H1 (cell line): ENCODE measurements at regions not wholly inside any gene's neighbourhood (a gene's known extent, or its start where the extent isn't known, plus 50 kb on each side); places are given as distances from the start of the nearest gene placed in this dataset.

Experiments used
- CTCF ChIA-PET: fragments of 300-600 bp; sonication (Branson Sonifier 250); formaldehyde crosslinking; loops from one replicate; lab custom pipeline; 2021; ENCODE audit not compliant: partially characterized antibody; lab: Charles Lee
- POLR2A ChIA-PET: fragments of 300-600 bp; sonication (Branson Sonifier 250); formaldehyde crosslinking; loops from one replicate; lab custom pipeline; 2021; ENCODE audit warnings: inconsistent platforms; ENCODE audit not compliant: partially characterized antibody; lab: Charles Lee
- DNase-seq, 2 experiments: peaks; one replicate each; pipeline versions ENCODE4 v3.0.0 to v3.0.0-alpha.2; 2010 to 2022; ENCODE audit warnings: low spot score in 2 of 2, low read depth in 1 of 2, mixed read lengths in 1 of 2
- FAIRE-seq: peaks from 2 replicates; lab custom pipeline; 2011; peaks lifted over from hg19 to GRCh38; lab: Jason Lieb, UNC
- H2AFZ ChIP-seq: 2 replicates; pipeline ENCODE4 v1.8.1; 2012; ENCODE audit warnings: low read length, inconsistent platforms
- H2AK5ac ChIP-seq: 2 replicates; pipeline ENCODE4 v1.6.1; 2013; ENCODE audit warnings: low read depth, low read length
- H2BK120ac ChIP-seq: replicated peaks from 2 replicates; pipeline ENCODE3; 2013; ENCODE audit warnings: low read depth, low read length, inconsistent platforms
- H2BK12ac ChIP-seq: 2 replicates; pipeline ENCODE4 v1.6.1; 2013; ENCODE audit warnings: low read depth, low read length
- H2BK15ac ChIP-seq: 2 replicates; pipeline ENCODE4 v1.6.1; 2013; ENCODE audit warnings: low read length
- H2BK20ac ChIP-seq: 2 replicates; pipeline ENCODE4 v1.6.1; 2013; ENCODE audit warnings: low read length
- H2BK5ac ChIP-seq: 2 replicates; pipeline ENCODE4 v1.6.1; 2013; ENCODE audit warnings: low read depth, low read length
- H3K14ac ChIP-seq: 2 replicates; pipeline ENCODE4 v1.6.1; 2013; ENCODE audit warnings: inconsistent platforms; ENCODE audit not compliant: insufficient read length
- H3K18ac ChIP-seq: 2 replicates; pipeline ENCODE4 v1.6.1; 2013; ENCODE audit warnings: low read length; ENCODE audit errors: extremely low read depth
- H3K23ac ChIP-seq: 2 replicates; pipeline ENCODE4 v1.6.1; 2013; ENCODE audit warnings: inconsistent platforms; ENCODE audit not compliant: insufficient read length
- H3K23me2 ChIP-seq: 2 replicates; pipeline ENCODE4 v1.6.1; 2013; ENCODE audit warnings: low read depth, low read length
- H3K27ac ChIP-seq: 2 replicates; pipeline ENCODE4 v1.6.1; 2011; ENCODE audit warnings: low read depth, low read length, inconsistent platforms
- H3K27me3 ChIP-seq, 4 experiments: replicated peaks in 1 of 4; 1 replicate in 1 of 4; 2 replicates in 3 of 4; pipeline versions ENCODE4 v1.6.1 to v1.8.1; 2011 to 2013; ENCODE audit warnings: low read length in 3 of 4, mild to moderate bottlenecking in 3 of 4, inconsistent platforms in 2 of 4, mixed read lengths in 2 of 4, moderate library complexity in 1 of 4; ENCODE audit not compliant: control insufficient read depth in 3 of 4, insufficient read depth in 3 of 4; ENCODE audit errors: extremely low read depth in 1 of 4
- H3K36me3 ChIP-seq, 4 experiments: 2 replicates each; pipeline versions ENCODE4 v1.6.1 to v1.8.1; 2011 to 2013; ENCODE audit warnings: mild to moderate bottlenecking in 4 of 4, low read length in 3 of 4, moderate library complexity in 2 of 4, control low read depth in 1 of 4, inconsistent platforms in 1 of 4; ENCODE audit not compliant: insufficient read depth in 4 of 4, control insufficient read depth in 2 of 4
- H3K4ac ChIP-seq: replicated peaks from 2 replicates; pipeline ENCODE3; 2013; ENCODE audit warnings: low read length, low read depth, mixed read lengths, inconsistent platforms; ENCODE audit not compliant: insufficient read length
- H3K4me1 ChIP-seq, 4 experiments: replicated peaks in 1 of 4; 1 replicate in 1 of 4; 2 replicates in 3 of 4; pipeline versions ENCODE4 v1.6.1 to v1.8.1; 2011 to 2013; ENCODE audit warnings: low read length in 3 of 4, inconsistent platforms in 2 of 4, mixed read lengths in 1 of 4; ENCODE audit not compliant: insufficient read depth in 4 of 4, control insufficient read depth in 3 of 4
- H3K4me2 ChIP-seq, 2 experiments: 2 replicates each; pipeline versions ENCODE4 v1.6.1 to v1.8.1; 2011 to 2013; ENCODE audit warnings: low read depth in 2 of 2, low read length in 2 of 2, control low read depth in 1 of 2, inconsistent platforms in 1 of 2, mild to moderate bottlenecking in 1 of 2; ENCODE audit not compliant: insufficient read depth in 1 of 2
- H3K4me3 ChIP-seq, 4 experiments: fragments of 200-600, 300-600 bp in 1 of 4; sonication (generic), shearing (Covaris generic), sonication (Bioruptor Twin) in 1 of 4; 2 replicates each; pipeline versions ENCODE4 v1.5.1 to v1.8.1; 2011 to 2016; ENCODE audit warnings: low read length in 4 of 4, low read depth in 3 of 4, control low read depth in 2 of 4, inconsistent platforms in 2 of 4, mild to moderate bottlenecking in 2 of 4, mixed read lengths in 1 of 4, moderate library complexity in 1 of 4; ENCODE audit not compliant: insufficient read depth in 2 of 4; ENCODE audit errors: extremely low read depth in 1 of 4
- H3K56ac ChIP-seq: replicated peaks from 2 replicates; pipeline ENCODE3; 2013; ENCODE audit warnings: low read depth, mild to moderate bottlenecking, mixed read lengths, low read length, inconsistent platforms; ENCODE audit not compliant: insufficient read length
- H3K79me1 ChIP-seq: 2 replicates; pipeline ENCODE4 v1.6.1; 2013; ENCODE audit warnings: low read depth, low read length, control low read depth
- H3K79me2 ChIP-seq, 2 experiments: 2 replicates each; pipeline versions ENCODE4 v1.6.1 to v1.8.1; 2012 to 2013; ENCODE audit warnings: low read length in 2 of 2, mild to moderate bottlenecking in 2 of 2, inconsistent platforms in 1 of 2; ENCODE audit not compliant: insufficient read depth in 2 of 2, control insufficient read depth in 1 of 2
- H3K9ac ChIP-seq, 4 experiments: replicated peaks in 1 of 4; 1 replicate in 1 of 4; 2 replicates in 3 of 4; pipeline versions ENCODE4 v1.6.1 to v1.8.1; 2011 to 2013; ENCODE audit warnings: low read depth in 3 of 4, low read length in 3 of 4, control low read depth in 2 of 4, mild to moderate bottlenecking in 2 of 4, moderate library complexity in 2 of 4, inconsistent platforms in 1 of 4; ENCODE audit errors: extremely low read depth in 1 of 4
- H3K9me3 ChIP-seq, 2 experiments: 2 replicates each; pipeline versions ENCODE4 v1.6.1 to v1.8.1; 2012 to 2013; ENCODE audit warnings: mild to moderate bottlenecking in 2 of 2, moderate library complexity in 2 of 2, control low read depth in 1 of 2, inconsistent platforms in 1 of 2, low read depth in 1 of 2, low read length in 1 of 2, mixed read lengths in 1 of 2; ENCODE audit not compliant: insufficient read depth in 2 of 2
- H4K20me1 ChIP-seq, 2 experiments: replicated peaks in 1 of 2; 2 replicates each; pipeline versions ENCODE3 to v1.8.1; 2011 to 2013; ENCODE audit warnings: inconsistent platforms in 2 of 2, low read length in 2 of 2, mild to moderate bottlenecking in 1 of 2; ENCODE audit not compliant: insufficient read depth in 2 of 2, control insufficient read depth in 1 of 2
- H4K5ac ChIP-seq: 2 replicates; pipeline ENCODE4 v1.6.1; 2013; ENCODE audit warnings: low read length, low read depth, mixed read lengths, inconsistent platforms; ENCODE audit not compliant: insufficient read length
- H4K8ac ChIP-seq: 2 replicates; pipeline ENCODE4 v1.8.0; 2013; ENCODE audit warnings: mild to moderate bottlenecking, moderate library complexity, low read length, inconsistent platforms; ENCODE audit not compliant: insufficient read depth; ENCODE audit errors: extremely low read depth
- H4K91ac ChIP-seq: replicated peaks from 2 replicates; pipeline ENCODE3; 2013; ENCODE audit warnings: low read length, mixed read lengths, inconsistent platforms; ENCODE audit not compliant: insufficient read length
- CTCF ChIP-seq, 3 experiments: IDR thresholded peaks; 1 replicate in 2 of 3; 2 replicates in 1 of 3; pipeline versions ENCODE4 v1.5.1 to v1.6.1; 2011; ENCODE audit warnings: low read length in 3 of 3, mild to moderate bottlenecking in 3 of 3, inconsistent platforms in 2 of 3, low read depth in 1 of 3, moderate library complexity in 1 of 3; ENCODE audit not compliant: insufficient read depth in 1 of 3; ENCODE audit errors: control extremely low read depth in 1 of 3
- HDAC6 ChIP-seq: IDR thresholded peaks from one replicate; pipeline ENCODE4 v1.7.1; 2012; ENCODE audit warnings: low read depth, mild to moderate bottlenecking, inconsistent platforms, low read length, moderate library complexity
- NRF1 ChIP-seq: IDR thresholded peaks from 2 replicates; pipeline ENCODE4 v1.6.1; 2011; ENCODE audit warnings: mild to moderate bottlenecking, low read depth, low read length, improper control_type of control experiment
- RBBP5 ChIP-seq: IDR thresholded peaks from 2 replicates; pipeline ENCODE4 v1.7.1; 2012; ENCODE audit warnings: low read depth, mild to moderate bottlenecking, inconsistent platforms, low read length, moderate library complexity, borderline replicate concordance
- SAP30 ChIP-seq: fragments of 300-600 bp; sonication (generic); IDR thresholded peaks from 2 replicates; pipeline ENCODE4 v1.7.1; 2012; ENCODE audit warnings: low read length, moderate library complexity, mild to moderate bottlenecking, inconsistent platforms; ENCODE audit not compliant: insufficient read depth, insufficient replicate concordance
- YY1 ChIP-seq: IDR thresholded peaks from 2 replicates; pipeline ENCODE4 v1.6.1; 2011; ENCODE audit warnings: low read depth, mild to moderate bottlenecking, low read length
- WGBS, 2 experiments: shearing (Covaris generic) in 1 of 2; methylation state at CpG; one replicate each; pipeline versions ENCODE4 v1.1.6 to v1.1.7; 2013 to 2015; ENCODE audit warnings: low lambda C conversion rate in 2 of 2, mixed read lengths in 2 of 2, inconsistent platforms in 1 of 2, low coverage in 1 of 2, missing lambda C conversion rate in 1 of 2; ENCODE audit not compliant: insufficient replicate concordance in 2 of 2, insufficient coverage in 1 of 2, insufficient read length in 1 of 2; ENCODE audit errors: extremely low coverage in 1 of 2, missing lambda C conversion rate in 1 of 2; 5-methylcytosine and 5-hydroxymethylcytosine counted together

GRCh38 chr4:128553686-128554515 lies 255.6 kb upstream of the JADE1 start:
- Histone ChIP-seq H3K9ac (no peak overlapping the region), H2BK120ac (no peak overlapping the region), H4K20me1 (no peaks in the 10 kb centered on the region), H3K4me1 (peaks cover 0 to 2% (median 0%) of the 10 kb centered on the region in 4 experiments; a peak in 1 of 7 replicates), H2BK20ac (no peak overlapping the region), H3K56ac (no peak overlapping the region), H3K23me2 (no peaks in the 10 kb centered on the region; the same call in 1 of the 2 replicates), H3K23ac (no peak overlapping the region), H3K27me3 (no peaks in the 10 kb centered on the region), H3K4me2 (no peak overlapping the region), H3K18ac (no peak overlapping the region), H2BK15ac (no peak overlapping the region), H2BK5ac (no peak overlapping the region), H2AFZ (no peak overlapping the region), H3K4me3 (no peak overlapping the region), H3K4ac (no peak overlapping the region), H3K79me1 (no peaks in the 10 kb centered on the region), H2BK12ac (no peak overlapping the region), H3K9me3 (no peaks in the 10 kb centered on the region; a peak in 1 of 4 replicates), H3K27ac (no peak overlapping the region), H4K91ac (no peak overlapping the region), H4K5ac (no peak overlapping the region), H2AK5ac (no peak overlapping the region), H3K36me3 (no peaks in the 10 kb centered on the region), H3K79me2 (no peaks in the 10 kb centered on the region), H4K8ac (no peak overlapping the region), H3K14ac (no peak overlapping the region)
- ChIA-PET CTCF (interaction anchor here (1.0 to 3.7 kb wide), 6 partner anchors 14 to 172 kb away, joined by 3 to 21 read pairs (median 4); no protein-coding TSS in a partner anchor), POLR2A (interaction anchor here (0.9 to 1.3 kb wide), 2 partner anchors 258 to 319 kb away, joined by 3 to 4 read pairs; no protein-coding TSS in a partner anchor)
- WGBS, 2 experiments: 83% methylated on average over 5 of the region's 5 CpGs; no CpG with 5 or more reads in 1 of the 2 experiments
- TF ChIP-seq CTCF (IDR thresholded peaks at IDR 0.05; ENCODE audit: control extremely low read depth in 1 of 3, insufficient read depth in 1 of 3, low read depth in 1 of 3, low read length in 3 of 3): no peak
- TF ChIP-seq NRF1: no peak
- TF ChIP-seq RBBP5: no peak
- TF ChIP-seq SAP30: no peak
- TF ChIP-seq HDAC6: no peak
- no peak for TF ChIP-seq YY1
- DNase-seq (no peak), FAIRE-seq (no peak)
